HG02973 (cell line): ENCODE measurements at regions not wholly inside any gene's neighbourhood (a gene's known extent, or its start where the extent isn't known, plus 50 kb on each side); places are given as distances from the start of the nearest gene placed in this dataset.

ENCODE experiments used
- ATAC-seq: cut with Tn5 transposase; IDR thresholded peaks from one replicate; pipeline ENCODE4 v1.9.1; 2021; ENCODE audit warnings: moderate library complexity; ENCODE audit not compliant: unreplicated experiment

- ATAC-seq: no peak
Measured at GRCh38 chr1:232452117-232452516, 177.8 kb downstream of the SIPA1L2 start.

GRCh38 chr1:232451506-232451905 lies 178.4 kb downstream of the SIPA1L2 start:
- ATAC-seq: no peak

- no peak for ATAC-seq
Measured at GRCh38 chr1:232450615-232451014, 179.3 kb downstream of the SIPA1L2 start.

- no peak for ATAC-seq
Measured at GRCh38 chr1:232447125-232447524, 182.8 kb downstream of the SIPA1L2 start.

GRCh38 chr1:232445361-232446106 lies 184.4 kb downstream of the SIPA1L2 start:
- ATAC-seq: no peak

GRCh38 chr1:232443372-232443771 lies 186.6 kb downstream of the SIPA1L2 start:
- ATAC-seq: no peak

- ATAC-seq: no peak
Measured at GRCh38 chr1:232441036-232441411, 188.9 kb downstream of the SIPA1L2 start.

GRCh38 chr1:232440325-232441035 lies 189.5 kb downstream of the SIPA1L2 start:
- ATAC-seq: no peak

- no peak for ATAC-seq
Measured at GRCh38 chr1:232439011-232439410, 190.9 kb downstream of the SIPA1L2 start.

- ATAC-seq: no peak
Measured at GRCh38 chr1:232438476-232438875, 191.5 kb downstream of the SIPA1L2 start.

- ATAC-seq: no peak
Measured at GRCh38 chr1:232437510-232437909, 192.4 kb downstream of the SIPA1L2 start.

GRCh38 chr1:232435729-232436128 lies 194.2 kb downstream of the SIPA1L2 start:
- ATAC-seq: no peak

- no peak for ATAC-seq
Measured at GRCh38 chr1:232432313-232432712, 197.6 kb downstream of the SIPA1L2 start.

- ATAC-seq: no peak
Measured at GRCh38 chr1:232431748-232432147, 198.2 kb downstream of the SIPA1L2 start.

- no peak for ATAC-seq
Measured at GRCh38 chr1:232431326-232431725, 198.6 kb downstream of the SIPA1L2 start.

GRCh38 chr1:232430467-232430866 lies 199.5 kb downstream of the SIPA1L2 start:
- ATAC-seq: no peak

- ATAC-seq: no peak
Measured at GRCh38 chr1:232428786-232429530, 201.0 kb downstream of the SIPA1L2 start.

- ATAC-seq: no peak
Measured at GRCh38 chr1:232428036-232428645, 201.8 kb downstream of the SIPA1L2 start.

GRCh38 chr1:232426801-232427200 lies 203.1 kb downstream of the SIPA1L2 start:
- ATAC-seq: no peak

- no peak for ATAC-seq
Measured at GRCh38 chr1:232425421-232425820, 204.5 kb downstream of the SIPA1L2 start.

GRCh38 chr1:232423591-232423990 lies 206.3 kb downstream of the SIPA1L2 start:
- ATAC-seq: no peak
